ENCODE measurements at regions not wholly inside any gene's neighbourhood (a gene's known extent, or its start where the extent isn't known, plus 50 kb on each side); places are given as distances from the start of the nearest gene placed in this dataset.

- no peak for TF ChIP-seq SPI1 (IDR thresholded peaks at IDR 0.05; ENCODE audit: borderline replicate concordance, low read depth)
- TF ChIP-seq REST (IDR thresholded peaks at IDR 0.05; ENCODE audit: insufficient replicate concordance, low read depth) = no peak
- no peak for TF ChIP-seq GABPA (IDR thresholded peaks at IDR 0.05; ENCODE audit: low read depth)
- no peak for TF ChIP-seq CTCF (IDR thresholded peaks at IDR 0.05; ENCODE audit: insufficient read depth, low read length)
- TF ChIP-seq POLR2AphosphoS5 (IDR thresholded peaks at IDR 0.05; ENCODE audit: low read depth) = no peak
- Histone ChIP-seq H3K27ac (replicated peaks) (no peak overlapping the region), H3K4me3 (replicated peaks; ENCODE audit: insufficient read depth, low read length) (no peak overlapping the region), H3K27me3 (ENCODE audit: insufficient read depth, poor library complexity, severe bottlenecking) (no peaks in the 10 kb centered on the region)
- DNase-seq (ENCODE audit: low read depth in 1 of 2, low spot score in 1 of 2) = no peak
These were observed 215.6 kb upstream of the TLE3 start for GRCh38 chr15:70313099-70314017.

GRCh38 chr15:70311821-70312220 lies 214.1 kb upstream of the TLE3 start:
- no peaks in the 10 kb centered on the region for H3K27me3 ChIP-seq (ENCODE audit: insufficient read depth, poor library complexity, severe bottlenecking)
- no peak overlapping the region for H3K4me3 ChIP-seq (replicated peaks; ENCODE audit: insufficient read depth, low read length)
- DNase-seq (ENCODE audit: low read depth in 1 of 2, low spot score in 1 of 2) = no peak
- H3K27ac ChIP-seq (replicated peaks) = no peak overlapping the region
- no peak for TF ChIP-seq POLR2AphosphoS5 (IDR thresholded peaks at IDR 0.05; ENCODE audit: low read depth)
- TF ChIP-seq SPI1 (IDR thresholded peaks at IDR 0.05; ENCODE audit: borderline replicate concordance, low read depth) = no peak
- TF ChIP-seq REST (IDR thresholded peaks at IDR 0.05; ENCODE audit: insufficient replicate concordance, low read depth) = no peak
- TF ChIP-seq GABPA (IDR thresholded peaks at IDR 0.05; ENCODE audit: low read depth) = no peak
- TF ChIP-seq CTCF (IDR thresholded peaks at IDR 0.05; ENCODE audit: insufficient read depth, low read length) = no peak

DNA sequence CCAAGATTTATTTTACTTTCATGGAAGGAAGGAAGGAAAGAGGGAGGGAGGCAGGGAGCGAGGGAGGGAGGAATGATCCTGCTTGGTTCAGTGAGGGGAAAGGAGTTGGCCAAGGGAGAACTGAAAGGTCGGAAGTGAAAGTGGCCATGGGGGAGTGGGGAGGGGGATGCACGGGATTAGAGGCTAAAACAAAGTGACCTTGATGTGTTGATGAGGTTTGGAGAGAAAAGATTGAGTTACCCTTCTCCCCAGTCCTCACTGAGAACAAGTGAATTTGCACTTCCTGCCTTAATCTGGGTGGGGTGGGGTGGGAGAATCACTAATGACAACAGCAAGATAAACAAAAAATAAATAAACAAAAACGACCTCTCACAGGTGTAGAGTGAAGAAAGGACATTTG lies 212.0 kb upstream of the TLE3 start:
- Histone ChIP-seq H3K4me3 (replicated peaks; ENCODE audit: insufficient read depth, low read length) (no peak overlapping the region), H3K27me3 (ENCODE audit: insufficient read depth, poor library complexity, severe bottlenecking) (no peaks in the 10 kb centered on the region)
- DNase-seq (ENCODE audit: low read depth in 1 of 2, low spot score in 1 of 2) = no peak

More for the DNA sequence above, 212.0 kb upstream of the TLE3 start:
- H3K27ac ChIP-seq (replicated peaks) = no peak overlapping the region
- TF ChIP-seq REST (IDR thresholded peaks at IDR 0.05; ENCODE audit: insufficient replicate concordance, low read depth) = no peak
- TF ChIP-seq SPI1 (IDR thresholded peaks at IDR 0.05; ENCODE audit: borderline replicate concordance, low read depth) = no peak
- TF ChIP-seq CTCF (IDR thresholded peaks at IDR 0.05; ENCODE audit: insufficient read depth, low read length) = no peak
- no peak for TF ChIP-seq GABPA (IDR thresholded peaks at IDR 0.05; ENCODE audit: low read depth)
- TF ChIP-seq POLR2AphosphoS5 (IDR thresholded peaks at IDR 0.05; ENCODE audit: low read depth) = no peak
